Progenitor cell of endocrine pancreas (in vitro differentiated cells): ENCODE measurements at regions not wholly inside any gene's neighbourhood (a gene's known extent, or its start where the extent isn't known, plus 50 kb on each side); places are given as distances from the start of the nearest gene placed in this dataset.

Experiments used
- DNase-seq: peaks from one replicate; pipeline ENCODE4 v3.0.0; 2021; ENCODE audit warnings: low spot score; ENCODE audit not compliant: unreplicated experiment
- H3K27ac Mint-ChIP-seq: 2 replicates; pipeline ENCODE4 v1.8.0; 2021; ENCODE audit warnings: mild to moderate bottlenecking, moderate library complexity, mixed read lengths
- H3K27me3 Mint-ChIP-seq: 2 replicates; pipeline ENCODE4 v1.8.0; 2021; ENCODE audit warnings: mixed read lengths
- H3K36me3 Mint-ChIP-seq: 2 replicates; pipeline ENCODE4 v1.8.0; 2022; ENCODE audit warnings: mixed read lengths; ENCODE audit not compliant: insufficient read depth
- H3K4me1 Mint-ChIP-seq: 2 replicates; pipeline ENCODE4 v1.8.0; 2021; ENCODE audit warnings: low read depth, mixed read lengths
- H3K4me3 Mint-ChIP-seq: 2 replicates; pipeline ENCODE4 v1.8.0; 2021; ENCODE audit warnings: low read depth, mild to moderate bottlenecking, moderate library complexity, mixed read lengths
- H3K9me3 Mint-ChIP-seq: 2 replicates; pipeline ENCODE4 v1.8.0; 2021; ENCODE audit warnings: low read depth, mixed read lengths
- CTCF ChIP-seq: fragments of 200-600 bp; sonication (generic); IDR thresholded peaks from one replicate; pipeline ENCODE4 v1.5.0; 2021; ENCODE audit warnings: antibody characterized with exemption, mild to moderate bottlenecking; ENCODE audit not compliant: unreplicated experiment

- no peaks in the 10 kb centered on the region for H3K36me3 Mint-ChIP-seq
- no peak overlapping the region for H3K27ac Mint-ChIP-seq
- peaks cover 4% of the 10 kb centered on the region for H3K27me3 Mint-ChIP-seq
- H3K4me1 Mint-ChIP-seq = peaks cover 2% of the 10 kb centered on the region
- no peak overlapping the region for H3K4me3 Mint-ChIP-seq
- no peak for DNase-seq
- TF ChIP-seq CTCF = no peak
- peaks cover 4% of the 10 kb centered on the region for H3K9me3 Mint-ChIP-seq
Observed at GRCh38 chr1:67626090-67626860, 58.7 kb upstream of the GADD45A start.

GRCh38 chr1:67626861-67627235 lies 58.2 kb upstream of the GADD45A start:
- H3K27me3 Mint-ChIP-seq = peaks cover 4% of the 10 kb centered on the region
- DNase-seq = no peak
- H3K9me3 Mint-ChIP-seq = peaks cover 4% of the 10 kb centered on the region
- peaks cover 8% of the 10 kb centered on the region for H3K4me1 Mint-ChIP-seq
- H3K36me3 Mint-ChIP-seq = no peaks in the 10 kb centered on the region
- no peak overlapping the region for H3K4me3 Mint-ChIP-seq
- no peak for TF ChIP-seq CTCF
- H3K27ac Mint-ChIP-seq = no peak overlapping the region

- Mint-ChIP-seq H3K27ac (no peak overlapping the region), H3K4me1 (peaks cover 13% of the 10 kb centered on the region), H3K36me3 (no peaks in the 10 kb centered on the region), H3K27me3 (peaks cover 4% of the 10 kb centered on the region), H3K9me3 (peaks cover 4% of the 10 kb centered on the region), H3K4me3 (no peak overlapping the region)
- no peak for TF ChIP-seq CTCF
- DNase-seq = no peak
Observed at GRCh38 chr1:67627336-67627735, 57.7 kb upstream of the GADD45A start.

- Mint-ChIP-seq H3K9me3 (peaks cover 4% of the 10 kb centered on the region), H3K27me3 (peaks cover 4% of the 10 kb centered on the region), H3K36me3 (no peaks in the 10 kb centered on the region), H3K4me3 (no peak overlapping the region), H3K4me1 (peaks cover 15% of the 10 kb centered on the region), H3K27ac (no peak overlapping the region)
- TF ChIP-seq CTCF = no peak
- no peak for DNase-seq
Observed at GRCh38 chr1:67627906-67628305, 57.1 kb upstream of the GADD45A start.

GRCh38 chr1:67629370-67630075 lies 55.5 kb upstream of the GADD45A start:
- Mint-ChIP-seq H3K27me3 (peaks cover 4% of the 10 kb centered on the region), H3K36me3 (no peaks in the 10 kb centered on the region), H3K9me3 (peaks cover 4% of the 10 kb centered on the region), H3K27ac (no peak overlapping the region), H3K4me3 (no peak overlapping the region), H3K4me1 (peaks cover 24% of the 10 kb centered on the region)
- no peak for DNase-seq
- no peak for TF ChIP-seq CTCF
